GM19025 (cell line): ENCODE measurements at regions not wholly inside any gene's neighbourhood (a gene's known extent, or its start where the extent isn't known, plus 50 kb on each side); places are given as distances from the start of the nearest gene placed in this dataset.
"Not testable (repeated sequence)": the region's sequence is repeated elsewhere in the genome, so short reads cannot be mapped to it uniquely, and the experiment has no call there.

ENCODE experiments used
- ATAC-seq: cut with Tn5 transposase; IDR thresholded peaks from one replicate; pipeline ENCODE4 v1.9.1; 2021; ENCODE audit warnings: mild to moderate bottlenecking, low read depth, moderate library complexity; ENCODE audit not compliant: unreplicated experiment

DNA sequence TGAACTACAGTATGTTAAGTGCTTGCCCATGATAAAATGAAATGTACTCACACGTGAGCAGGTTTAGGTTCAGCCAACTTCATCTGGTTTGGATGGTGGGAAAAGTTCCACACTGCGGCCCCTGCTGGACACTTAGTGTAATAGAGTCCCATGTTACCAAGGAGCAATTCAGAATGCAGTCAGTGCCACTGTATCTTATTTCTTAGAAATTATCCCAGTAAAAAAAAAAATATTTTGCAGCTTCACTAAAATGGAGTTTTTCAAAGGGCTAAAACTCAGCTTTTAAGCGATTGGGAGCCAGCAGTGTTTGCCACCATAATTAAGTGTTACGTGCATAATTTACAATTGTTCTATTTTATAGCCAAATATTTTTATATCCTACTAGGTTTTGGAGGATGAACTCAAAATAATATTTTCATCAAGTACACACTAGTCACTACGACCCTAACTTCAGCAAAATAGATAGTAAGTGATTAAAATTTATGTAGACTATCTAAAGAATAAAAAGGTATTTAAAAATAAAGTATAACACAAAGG, 371.7 kb upstream of the GBE1 start:
- ATAC-seq = no peak

DNA sequence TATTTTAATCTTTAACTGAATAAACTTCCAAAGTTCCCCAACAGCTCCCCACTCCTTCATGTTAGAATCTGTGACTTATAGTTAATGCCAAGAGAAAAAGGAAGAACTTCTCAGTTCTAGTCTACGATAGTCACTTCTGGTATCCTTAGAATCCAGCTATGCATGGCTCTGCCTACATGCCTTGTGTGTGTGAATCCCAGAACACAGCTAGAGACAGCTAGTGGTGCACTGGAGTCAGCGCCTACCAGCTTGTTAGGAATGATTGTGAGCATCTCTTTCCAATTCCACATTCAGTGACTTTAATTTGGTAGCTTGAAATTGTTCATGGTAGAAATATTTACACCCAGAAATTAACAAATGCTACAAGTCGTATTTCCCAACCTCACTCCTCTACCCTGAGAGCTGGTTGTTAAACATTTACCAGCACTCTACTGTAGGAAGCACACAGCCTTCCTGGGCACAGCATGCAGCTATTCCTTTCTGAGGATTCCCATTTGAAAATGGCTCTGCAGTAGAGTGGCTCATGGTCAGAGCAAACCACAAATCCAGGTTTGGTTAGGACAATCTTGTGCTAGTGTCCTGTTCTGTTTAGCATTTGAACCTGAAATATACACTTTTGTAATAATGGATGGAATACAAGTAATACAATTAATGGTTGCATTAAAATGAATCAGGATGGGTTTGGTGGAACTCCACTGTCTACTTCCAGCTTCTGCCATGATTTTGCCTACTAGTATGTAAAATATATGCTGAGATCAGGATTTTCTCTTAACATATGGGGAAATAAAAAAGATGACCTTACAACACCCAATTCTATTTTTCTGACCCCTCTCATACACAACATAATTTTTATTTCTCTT, 371.0 kb upstream of the GBE1 start:
- ATAC-seq = no peak

GRCh38 chr3:82130046-82130445, 368.6 kb upstream of the GBE1 start:
- no peak for ATAC-seq

DNA sequence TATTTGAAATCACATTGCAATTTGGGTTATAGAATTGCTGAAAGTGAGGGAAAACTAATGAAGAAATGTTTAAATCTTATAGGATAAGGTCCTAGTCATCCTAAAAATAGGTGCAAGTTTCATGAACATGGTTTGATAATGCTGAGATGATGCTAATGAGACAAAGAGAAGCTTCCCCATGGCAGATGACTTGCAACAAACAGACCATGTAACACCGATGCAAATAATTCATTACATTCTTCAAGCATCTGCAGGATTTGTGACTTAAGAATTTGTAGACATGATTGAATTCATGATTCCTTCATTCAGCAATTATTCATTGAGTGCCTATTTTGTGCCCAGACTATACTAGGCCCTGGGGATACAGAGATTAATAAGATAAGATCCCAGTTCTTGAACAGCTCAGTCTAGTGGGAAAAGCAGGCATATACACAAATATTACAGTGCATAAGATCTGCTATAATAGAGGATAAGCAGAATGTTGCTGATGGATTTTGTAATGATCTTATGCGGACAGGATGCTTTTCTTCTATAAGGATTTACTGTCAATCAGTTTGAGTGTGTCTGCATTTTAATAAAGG, 367.9 kb upstream of the GBE1 start:
- ATAC-seq = no peak

- ATAC-seq = no peak
These were observed 366.8 kb upstream of the GBE1 start for GRCh38 chr3:82128271-82128670.

DNA sequence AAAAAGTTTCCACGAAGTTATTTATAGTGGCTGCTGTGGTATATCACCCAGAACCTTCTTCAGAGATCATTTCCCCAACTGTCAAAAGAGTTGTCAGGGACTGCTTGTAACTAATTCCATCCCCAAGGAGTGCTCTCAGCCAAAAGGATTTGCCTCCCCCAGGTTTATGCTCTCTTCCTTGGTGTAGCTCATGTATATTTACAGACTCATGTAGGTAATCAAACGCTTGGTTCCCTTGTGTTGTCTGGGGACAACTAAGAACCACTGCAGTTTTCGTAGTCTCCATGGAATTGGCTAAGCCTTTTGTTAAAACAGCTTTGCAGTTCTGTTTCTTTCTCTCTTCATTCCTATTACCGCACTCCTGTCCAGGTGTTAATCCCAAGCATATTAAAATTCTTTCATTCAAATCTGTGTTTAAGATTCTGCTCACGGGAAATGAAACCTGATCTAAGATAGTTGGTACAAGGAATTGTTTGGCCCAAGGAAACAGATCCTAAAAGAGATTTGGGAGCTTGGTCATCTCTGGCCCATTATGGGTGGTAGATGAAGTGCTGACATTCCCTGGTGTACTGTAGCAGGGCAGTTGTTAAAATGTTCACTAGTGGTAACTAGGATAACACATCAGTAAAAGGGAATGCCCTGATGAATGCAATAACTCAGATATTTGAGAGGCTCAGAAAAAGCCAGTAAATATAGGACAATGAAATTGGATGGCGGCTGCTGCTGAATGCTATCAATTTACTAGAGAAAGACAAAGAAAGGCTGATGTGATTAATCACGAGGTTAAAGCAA, 361.3 kb upstream of the GBE1 start:
- ATAC-seq = no peak

DNA sequence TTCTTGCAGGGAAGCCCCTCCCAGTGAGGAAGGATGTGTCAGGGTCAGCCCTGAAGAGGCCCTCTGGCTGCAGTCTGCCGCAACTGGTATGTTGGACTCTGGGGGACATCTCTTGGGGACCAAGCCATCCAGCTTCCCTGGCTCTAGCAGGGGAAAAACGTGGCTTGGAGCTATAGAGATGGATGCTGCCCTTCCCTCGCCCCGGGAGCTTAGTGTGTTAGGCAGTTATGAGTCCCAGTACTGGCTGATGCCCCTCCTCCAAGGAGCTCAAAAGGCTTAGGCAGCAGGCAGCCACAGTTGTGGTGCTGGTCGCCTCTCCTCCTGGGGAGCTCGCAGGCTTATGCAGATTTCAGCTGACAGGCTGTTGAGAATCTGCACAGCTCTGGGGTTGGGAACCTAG, 353.1 kb upstream of the GBE1 start:
- ATAC-seq = no peak

GRCh38 chr3:82110721-82111120, 349.3 kb upstream of the GBE1 start:
- not testable (repeated sequence) for ATAC-seq

GRCh38 chr3:82103241-82103640, 341.8 kb upstream of the GBE1 start:
- no peak for ATAC-seq

DNA sequence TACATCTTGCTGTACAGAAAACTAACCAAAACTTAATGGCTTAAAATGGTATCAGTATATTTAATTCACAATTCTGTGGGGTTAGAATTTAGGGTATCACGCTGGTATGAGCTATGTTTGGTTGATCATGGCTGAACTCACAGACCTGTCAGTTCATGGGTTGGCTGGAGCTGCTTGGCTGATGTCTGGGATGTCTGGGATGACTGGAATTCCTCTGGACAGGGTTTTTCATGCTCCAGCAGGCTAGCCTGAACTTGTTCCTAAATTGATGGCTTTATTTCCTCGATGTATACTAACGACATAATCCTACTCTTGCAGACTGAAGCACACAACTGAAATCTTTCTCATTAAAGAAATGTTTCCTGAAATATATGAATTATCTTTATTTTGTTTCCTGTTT, 338.9 kb upstream of the GBE1 start:
- ATAC-seq = no peak

DNA sequence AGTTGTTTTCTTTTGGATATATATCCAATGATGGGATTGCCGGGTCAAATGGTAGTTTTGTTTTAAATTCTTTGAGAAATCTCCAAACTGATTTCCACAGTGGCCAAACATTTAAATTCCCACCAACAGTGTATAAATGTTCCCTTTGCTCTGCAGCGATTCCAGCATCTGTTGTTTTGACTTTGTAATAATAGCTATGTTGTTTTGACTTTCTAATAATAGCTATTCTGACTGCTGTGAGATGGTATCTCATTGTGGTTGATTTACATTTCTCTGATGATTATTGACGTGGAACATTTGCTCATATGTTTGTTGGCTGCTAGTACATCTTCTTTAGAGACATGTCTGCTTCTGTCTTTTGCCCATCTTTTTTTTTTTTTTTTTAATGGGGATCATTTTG, 332.2 kb upstream of the GBE1 start:
- no peak for ATAC-seq

DNA sequence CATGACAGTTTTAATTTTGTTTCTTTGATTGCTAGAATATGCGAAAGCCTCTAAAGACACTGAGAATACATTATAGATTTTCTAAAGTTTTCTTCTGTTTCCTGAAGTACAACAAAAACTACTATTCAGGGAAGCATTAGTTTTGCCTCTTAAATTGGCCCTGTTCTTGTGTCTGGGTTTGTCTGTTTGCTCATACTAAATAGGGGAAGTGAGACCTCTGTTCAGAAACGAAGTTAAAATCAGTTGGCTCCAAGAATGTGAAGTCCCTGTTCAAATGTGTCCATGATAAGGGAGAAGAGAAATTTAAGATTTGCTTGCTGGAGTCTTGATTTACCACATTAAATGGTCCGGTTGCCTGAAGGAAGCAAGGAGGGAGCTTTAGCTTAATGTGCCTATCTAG, 327.3 kb upstream of the GBE1 start:
- no peak for ATAC-seq

GRCh38 chr3:82087958-82088357, 326.5 kb upstream of the GBE1 start:
- no peak for ATAC-seq

GRCh38 chr3:82085851-82086475, 324.5 kb upstream of the GBE1 start:
- ATAC-seq = no peak

GRCh38 chr3:82085356-82085755, 323.9 kb upstream of the GBE1 start:
- no peak for ATAC-seq

DNA sequence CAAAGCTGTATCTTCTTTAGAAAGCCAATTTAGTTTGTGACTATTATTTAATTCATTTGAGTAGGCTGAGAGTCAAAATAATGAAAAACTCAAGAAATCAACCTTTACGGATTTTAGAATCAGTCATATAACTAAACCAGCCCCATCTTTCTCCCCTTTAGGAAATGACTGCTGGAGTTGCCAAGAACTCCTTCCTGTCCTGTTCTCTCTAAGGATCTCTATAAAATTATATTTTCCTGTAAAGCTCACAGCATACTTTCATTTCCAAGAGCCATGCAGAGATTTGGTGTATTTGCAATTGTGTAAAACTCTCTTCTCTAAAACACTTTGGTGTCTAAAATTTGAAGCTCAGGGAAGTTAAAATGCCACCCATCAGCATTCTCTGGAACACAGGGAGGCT, 323.4 kb upstream of the GBE1 start:
- no peak for ATAC-seq

GRCh38 chr3:82082796-82083195, 321.4 kb upstream of the GBE1 start:
- ATAC-seq = no peak

- no peak for ATAC-seq
These were observed 319.9 kb upstream of the GBE1 start for GRCh38 chr3:82081351-82081750.

GRCh38 chr3:82080792-82081191, 319.3 kb upstream of the GBE1 start:
- ATAC-seq = no peak

DNA sequence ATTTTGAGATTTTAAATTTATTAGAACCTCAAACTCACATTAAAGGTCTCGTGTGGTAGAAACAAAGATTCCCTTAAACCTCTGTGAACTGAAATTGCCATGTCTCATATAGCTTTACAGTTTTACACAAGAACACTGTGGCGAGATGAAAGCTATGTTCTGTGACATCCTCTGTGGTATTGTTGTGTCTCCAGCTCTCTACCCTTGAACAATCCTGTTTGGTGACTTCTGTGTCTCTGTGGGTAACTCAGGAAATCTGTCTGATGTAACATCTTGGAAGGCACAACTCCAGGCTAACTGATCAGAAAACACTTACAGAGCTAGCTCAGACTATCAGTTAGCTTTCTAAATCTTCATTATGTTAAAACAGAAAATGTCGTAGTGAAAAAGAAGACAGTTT, 318.8 kb upstream of the GBE1 start:
- ATAC-seq = no peak
